GM23338 (cell line): ENCODE measurements at regions not wholly inside any gene's neighbourhood (a gene's known extent, or its start where the extent isn't known, plus 50 kb on each side); places are given as distances from the start of the nearest gene placed in this dataset.

Source experiments
- CREB1 ChIP-seq: fragments of 250-450 bp; sonication (Bioruptor Pico); IDR thresholded peaks from 2 replicates; pipeline ENCODE4 v1.5.0; 2020; ENCODE audit warnings: low read depth, mild to moderate bottlenecking, moderate library complexity
- ETS1 ChIP-seq: IDR thresholded peaks from 2 replicates; pipeline ENCODE4 v1.6.1; 2016; ENCODE audit warnings: antibody characterized with exemption
- EZH2 ChIP-seq: fragments of 200-600 bp; sonication (generic); IDR thresholded peaks from one replicate; pipeline ENCODE4 v1.8.0; 2017; ENCODE audit warnings: antibody characterized with exemption, mild to moderate bottlenecking, low read depth; ENCODE audit not compliant: unreplicated experiment
- EZH2phosphoT487 ChIP-seq: fragments of 200-600 bp; sonication (generic); IDR thresholded peaks from one replicate; pipeline ENCODE4 v1.8.1; 2018; ENCODE audit warnings: antibody characterized with exemption; ENCODE audit not compliant: unreplicated experiment
- JUNB ChIP-seq: IDR thresholded peaks from one replicate; pipeline ENCODE4 v1.6.1; 2016; ENCODE audit warnings: antibody characterized with exemption; ENCODE audit not compliant: unreplicated experiment
- NANOG ChIP-seq: IDR thresholded peaks from 2 replicates; pipeline ENCODE4 v1.6.1; 2016; ENCODE audit warnings: antibody characterized with exemption, borderline replicate concordance
- POLR2AphosphoS5 ChIP-seq: IDR thresholded peaks from 2 replicates; pipeline ENCODE4 v1.6.1; 2016; ENCODE audit warnings: antibody characterized with exemption, low read depth
- REST ChIP-seq: IDR thresholded peaks from one replicate; pipeline ENCODE4 v1.6.1; 2018; ENCODE audit warnings: antibody characterized with exemption; ENCODE audit not compliant: unreplicated experiment
- STAT1 ChIP-seq: IDR thresholded peaks from one replicate; pipeline ENCODE4 v1.6.1; 2016; ENCODE audit warnings: antibody characterized with exemption; ENCODE audit not compliant: unreplicated experiment
- ZNF114 ChIP-seq: fragments of 250-450 bp; sonication (Bioruptor Pico); IDR thresholded peaks from 2 replicates; pipeline ENCODE4 v1.5.0; 2020; ENCODE audit warnings: mild to moderate bottlenecking, moderate library complexity
- ZNF331 ChIP-seq: fragments of 250-450 bp; sonication (Bioruptor Pico); IDR thresholded peaks from 2 replicates; pipeline ENCODE4 v1.5.0; 2020; ENCODE audit warnings: low read depth, mild to moderate bottlenecking, moderate library complexity
- TF ChIP-seq, protein P1 (sequence below), 2 experiments: fragments of 200-600 bp in 1 of 2; sonication (generic) in 1 of 2; conservative IDR thresholded peaks; 2 replicates each; pipeline versions ENCODE4 v1.5.1 to v1.6.1; 2016 to 2017; ENCODE audit warnings: antibody characterized with exemption in 2 of 2, low read depth in 2 of 2, mild to moderate bottlenecking in 2 of 2, moderate library complexity in 1 of 2

DNA sequence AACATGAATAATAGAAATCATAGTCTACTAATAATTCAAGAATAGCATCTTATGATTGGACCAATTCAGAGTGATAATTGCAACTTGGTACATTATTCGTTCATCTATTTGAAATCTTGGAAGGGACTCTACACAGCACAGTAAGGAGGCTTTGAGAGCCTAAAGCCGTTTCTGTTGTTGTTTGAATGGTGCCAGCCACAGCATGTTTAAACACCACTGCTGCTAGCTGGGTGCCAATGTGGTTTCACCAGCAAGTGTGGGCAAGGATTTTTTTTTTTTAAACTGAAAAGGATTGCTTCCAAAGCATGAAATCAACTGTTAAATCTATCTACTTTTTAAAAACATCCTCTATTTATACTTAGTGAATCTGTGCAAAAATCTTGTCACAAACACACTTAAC is 253.9 kb upstream of the MAP3K1 start:
- TF ChIP-seq POLR2AphosphoS5 (no peak), JUNB (no peak), NANOG (no peak), EZH2 (no peak), REST (no peak), ZNF331 (CRISPR knock-in tag) (no peak), CREB1 (CRISPR knock-in tag) (no peak), EZH2phosphoT487 (no peak), ETS1 (no peak), ZNF114 (CRISPR knock-in tag) (no peak), STAT1 (no peak)
- TF ChIP-seq, protein P1, sequence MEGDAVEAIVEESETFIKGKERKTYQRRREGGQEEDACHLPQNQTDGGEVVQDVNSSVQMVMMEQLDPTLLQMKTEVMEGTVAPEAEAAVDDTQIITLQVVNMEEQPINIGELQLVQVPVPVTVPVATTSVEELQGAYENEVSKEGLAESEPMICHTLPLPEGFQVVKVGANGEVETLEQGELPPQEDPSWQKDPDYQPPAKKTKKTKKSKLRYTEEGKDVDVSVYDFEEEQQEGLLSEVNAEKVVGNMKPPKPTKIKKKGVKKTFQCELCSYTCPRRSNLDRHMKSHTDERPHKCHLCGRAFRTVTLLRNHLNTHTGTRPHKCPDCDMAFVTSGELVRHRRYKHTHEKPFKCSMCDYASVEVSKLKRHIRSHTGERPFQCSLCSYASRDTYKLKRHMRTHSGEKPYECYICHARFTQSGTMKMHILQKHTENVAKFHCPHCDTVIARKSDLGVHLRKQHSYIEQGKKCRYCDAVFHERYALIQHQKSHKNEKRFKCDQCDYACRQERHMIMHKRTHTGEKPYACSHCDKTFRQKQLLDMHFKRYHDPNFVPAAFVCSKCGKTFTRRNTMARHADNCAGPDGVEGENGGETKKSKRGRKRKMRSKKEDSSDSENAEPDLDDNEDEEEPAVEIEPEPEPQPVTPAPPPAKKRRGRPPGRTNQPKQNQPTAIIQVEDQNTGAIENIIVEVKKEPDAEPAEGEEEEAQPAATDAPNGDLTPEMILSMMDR (conservative IDR thresholded peaks at IDR 0.05; ENCODE audit: low read depth in 2 of 2), result no peak
